ENCODE measurements at regions not wholly inside any gene's neighbourhood (a gene's known extent, or its start where the extent isn't known, plus 50 kb on each side); places are given as distances from the start of the nearest gene placed in this dataset.

DNA sequence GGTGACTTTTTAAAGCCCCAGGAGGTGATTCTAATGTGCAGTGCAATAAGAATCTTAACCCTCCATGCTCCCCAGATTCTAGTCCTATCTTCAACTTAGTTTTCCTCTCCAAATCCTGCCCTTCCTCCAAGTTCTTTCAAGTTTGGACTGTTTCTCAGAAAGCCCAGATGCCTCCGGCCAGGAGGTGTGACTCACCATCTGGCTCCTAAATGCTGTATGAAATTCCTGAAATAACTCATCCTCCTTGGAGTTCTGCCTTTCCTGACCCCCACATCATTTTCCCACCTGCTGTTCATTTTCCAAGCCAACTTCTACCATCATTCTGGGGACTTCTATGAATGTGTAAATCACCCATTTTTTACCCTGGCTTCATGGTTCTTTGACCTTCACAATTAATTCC, 118.2 kb upstream of the NOL4 start:
- no peak overlapping the region for H3K27ac ChIP-seq (ENCODE audit: poor library complexity, severe bottlenecking)
- no peaks in the 10 kb centered on the region for H3K4me1 ChIP-seq (ENCODE audit: insufficient read depth, poor library complexity, severe bottlenecking)
- TF ChIP-seq, protein P1, sequence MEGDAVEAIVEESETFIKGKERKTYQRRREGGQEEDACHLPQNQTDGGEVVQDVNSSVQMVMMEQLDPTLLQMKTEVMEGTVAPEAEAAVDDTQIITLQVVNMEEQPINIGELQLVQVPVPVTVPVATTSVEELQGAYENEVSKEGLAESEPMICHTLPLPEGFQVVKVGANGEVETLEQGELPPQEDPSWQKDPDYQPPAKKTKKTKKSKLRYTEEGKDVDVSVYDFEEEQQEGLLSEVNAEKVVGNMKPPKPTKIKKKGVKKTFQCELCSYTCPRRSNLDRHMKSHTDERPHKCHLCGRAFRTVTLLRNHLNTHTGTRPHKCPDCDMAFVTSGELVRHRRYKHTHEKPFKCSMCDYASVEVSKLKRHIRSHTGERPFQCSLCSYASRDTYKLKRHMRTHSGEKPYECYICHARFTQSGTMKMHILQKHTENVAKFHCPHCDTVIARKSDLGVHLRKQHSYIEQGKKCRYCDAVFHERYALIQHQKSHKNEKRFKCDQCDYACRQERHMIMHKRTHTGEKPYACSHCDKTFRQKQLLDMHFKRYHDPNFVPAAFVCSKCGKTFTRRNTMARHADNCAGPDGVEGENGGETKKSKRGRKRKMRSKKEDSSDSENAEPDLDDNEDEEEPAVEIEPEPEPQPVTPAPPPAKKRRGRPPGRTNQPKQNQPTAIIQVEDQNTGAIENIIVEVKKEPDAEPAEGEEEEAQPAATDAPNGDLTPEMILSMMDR (IDR thresholded peaks at IDR 0.05; ENCODE audit: poor library complexity, severe bottlenecking), result no peak
- no peak overlapping the region for H3K4me3 ChIP-seq (ENCODE audit: severe bottlenecking)
- H3K27me3 ChIP-seq (ENCODE audit: insufficient read depth, poor library complexity, severe bottlenecking), result no peaks in the 10 kb centered on the region
- no peaks in the 10 kb centered on the region for H3K9me3 ChIP-seq (ENCODE audit: severe bottlenecking)
- no peaks in the 10 kb centered on the region for H3K36me3 ChIP-seq (ENCODE audit: low read depth)
- ATAC-seq (ENCODE audit: low read depth) (peak; percentile 60; the same call in 2 of the 3 replicates), DNase-seq (ENCODE audit: low spot score) (no peak)

DNA sequence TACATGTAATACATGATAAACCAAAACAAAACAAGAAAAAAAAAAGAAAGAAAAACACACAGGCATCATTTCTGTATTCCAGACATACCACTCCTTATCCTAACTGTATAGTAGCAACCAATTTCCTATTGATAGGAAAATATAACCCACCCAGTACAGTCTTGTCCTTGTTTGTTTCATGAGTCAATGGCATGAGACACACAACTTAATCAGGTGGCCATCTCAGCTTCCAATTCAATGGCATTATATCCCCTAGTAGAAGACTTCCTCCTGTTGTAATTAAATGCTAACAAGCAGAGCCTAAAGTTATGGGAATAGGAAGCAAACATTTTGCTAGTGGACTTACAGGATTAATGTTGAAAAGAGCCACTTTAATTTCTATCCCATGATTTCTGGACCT, 121.0 kb upstream of the NOL4 start:
- no peaks in the 10 kb centered on the region for H3K9me3 ChIP-seq (ENCODE audit: severe bottlenecking)
- no peak overlapping the region for H3K4me3 ChIP-seq (ENCODE audit: severe bottlenecking)
- DNase-seq (ENCODE audit: low spot score) (no peak), ATAC-seq (ENCODE audit: low read depth) (no peak)
- no peaks in the 10 kb centered on the region for H3K27me3 ChIP-seq (ENCODE audit: insufficient read depth, poor library complexity, severe bottlenecking)
- TF ChIP-seq, protein P1 (IDR thresholded peaks at IDR 0.05; ENCODE audit: poor library complexity, severe bottlenecking), result no peak
- H3K36me3 ChIP-seq (ENCODE audit: low read depth), result no peaks in the 10 kb centered on the region
- no peak overlapping the region for H3K27ac ChIP-seq (ENCODE audit: poor library complexity, severe bottlenecking)
- no peaks in the 10 kb centered on the region for H3K4me1 ChIP-seq (ENCODE audit: insufficient read depth, poor library complexity, severe bottlenecking)

DNA sequence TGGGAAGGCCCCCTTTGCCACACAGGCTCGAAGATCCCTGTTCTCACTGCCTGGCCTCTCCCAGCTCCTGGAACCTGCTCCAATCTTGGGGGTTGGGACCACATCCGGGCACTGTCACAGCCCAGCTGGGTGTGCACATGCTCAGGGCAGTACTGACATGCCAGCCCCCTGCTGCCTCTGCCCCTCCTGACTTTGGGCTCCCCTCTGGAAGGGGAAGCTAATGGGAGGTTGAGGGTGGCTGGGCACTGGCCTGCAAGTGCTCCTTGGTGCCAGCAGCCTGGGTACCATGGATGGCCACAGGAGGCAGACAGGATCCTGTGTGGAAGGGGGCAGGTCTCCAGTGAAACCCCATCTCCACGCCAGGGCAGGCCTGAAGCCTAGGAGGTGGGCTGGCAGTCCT, 126.1 kb upstream of the NOL4 start:
- Histone ChIP-seq H3K9me3 (ENCODE audit: severe bottlenecking) (no peaks in the 10 kb centered on the region), H3K4me1 (ENCODE audit: insufficient read depth, poor library complexity, severe bottlenecking) (no peaks in the 10 kb centered on the region), H3K27me3 (ENCODE audit: insufficient read depth, poor library complexity, severe bottlenecking) (no peaks in the 10 kb centered on the region), H3K27ac (ENCODE audit: poor library complexity, severe bottlenecking) (no peak overlapping the region), H3K4me3 (ENCODE audit: severe bottlenecking) (no peak overlapping the region), H3K36me3 (ENCODE audit: low read depth) (no peaks in the 10 kb centered on the region)
- no peak for ATAC-seq (ENCODE audit: low read depth)
- TF ChIP-seq, protein P1 (IDR thresholded peaks at IDR 0.05; ENCODE audit: poor library complexity, severe bottlenecking), result no peak
- DNase-seq (ENCODE audit: low spot score), result no peak

DNA sequence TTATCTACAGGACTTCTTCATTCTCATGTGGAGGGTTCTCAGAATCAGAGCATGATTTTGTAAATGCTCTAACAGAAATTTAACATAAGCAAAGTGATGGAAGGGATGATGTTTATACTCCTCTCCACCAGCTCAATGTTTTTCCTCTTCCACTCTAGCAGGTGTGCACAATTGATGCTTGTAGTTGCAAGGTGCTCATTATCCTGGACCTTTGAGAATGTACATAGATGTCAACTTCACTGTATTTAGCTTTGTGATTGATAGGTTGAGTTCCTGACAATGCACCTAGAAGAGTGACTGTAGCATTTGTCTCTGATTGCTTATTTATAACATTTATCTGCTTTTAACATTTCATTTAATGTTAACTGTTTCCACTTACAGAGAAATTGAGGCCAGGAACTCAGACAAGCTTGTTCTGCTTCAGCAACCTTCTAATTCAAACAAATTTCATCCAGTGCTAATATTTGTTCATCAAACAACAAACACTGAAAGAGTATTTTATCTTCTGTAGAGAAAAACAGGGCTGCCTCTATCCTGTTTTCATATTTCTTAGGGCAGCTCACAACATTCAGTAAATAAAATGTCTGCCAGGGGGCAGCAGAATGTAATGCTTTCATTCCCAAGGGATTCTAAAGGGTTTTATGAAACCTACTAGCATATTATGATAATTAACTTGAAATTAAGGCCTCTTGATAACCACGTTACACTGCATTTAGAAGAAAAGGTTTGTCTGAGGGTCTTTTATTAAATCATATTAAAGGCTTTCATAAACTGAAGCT, 127.9 kb upstream of the NOL4 start:
- ATAC-seq (ENCODE audit: low read depth) (no peak), DNase-seq (ENCODE audit: low spot score) (no peak)
- Histone ChIP-seq H3K9me3 (ENCODE audit: severe bottlenecking) (no peaks in the 10 kb centered on the region), H3K27me3 (ENCODE audit: insufficient read depth, poor library complexity, severe bottlenecking) (no peaks in the 10 kb centered on the region), H3K27ac (ENCODE audit: poor library complexity, severe bottlenecking) (no peak overlapping the region), H3K36me3 (ENCODE audit: low read depth) (no peaks in the 10 kb centered on the region), H3K4me3 (ENCODE audit: severe bottlenecking) (no peak overlapping the region), H3K4me1 (ENCODE audit: insufficient read depth, poor library complexity, severe bottlenecking) (no peaks in the 10 kb centered on the region)
- TF ChIP-seq, protein P1 (IDR thresholded peaks at IDR 0.05; ENCODE audit: poor library complexity, severe bottlenecking), result peak; percentile 29

DNA sequence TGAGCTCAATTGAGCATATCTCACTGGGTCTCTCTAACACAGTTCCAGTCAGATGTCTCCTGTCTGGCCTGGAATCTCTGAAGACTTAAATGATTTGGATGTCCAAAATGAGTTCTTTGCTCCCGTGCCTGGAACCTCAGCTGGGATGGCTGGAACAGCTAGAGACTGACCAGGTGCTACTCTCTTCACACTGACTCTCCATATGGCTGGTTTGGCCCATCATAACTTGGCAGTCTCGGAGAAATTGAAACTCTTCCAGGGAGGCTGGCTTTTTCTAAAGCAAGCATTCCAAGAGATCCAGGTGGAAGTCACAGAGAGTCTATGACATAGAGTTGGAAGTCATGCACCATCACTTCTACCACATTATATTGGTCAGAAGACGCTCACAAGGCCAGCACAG, 129.6 kb upstream of the NOL4 start:
- Histone ChIP-seq H3K27ac (ENCODE audit: poor library complexity, severe bottlenecking) (no peak overlapping the region), H3K4me3 (ENCODE audit: severe bottlenecking) (no peak overlapping the region), H3K4me1 (ENCODE audit: insufficient read depth, poor library complexity, severe bottlenecking) (no peaks in the 10 kb centered on the region), H3K36me3 (ENCODE audit: low read depth) (no peaks in the 10 kb centered on the region), H3K9me3 (ENCODE audit: severe bottlenecking) (no peaks in the 10 kb centered on the region), H3K27me3 (ENCODE audit: insufficient read depth, poor library complexity, severe bottlenecking) (no peaks in the 10 kb centered on the region)
- DNase-seq (ENCODE audit: low spot score), result no peak
- TF ChIP-seq, protein P1 (IDR thresholded peaks at IDR 0.05; ENCODE audit: poor library complexity, severe bottlenecking), result no peak
- ATAC-seq (ENCODE audit: low read depth), result no peak
